Activated naive CD4-positive, alpha-beta T cell treated with anti-CD3 and anti-CD28 coated beads, Interleukin-2, amount 10 ng/mL, durations not matched to agents 7 days and 5 days (primary cell): ENCODE measurements at regions not wholly inside any gene's neighbourhood (a gene's known extent, or its start where the extent isn't known, plus 50 kb on each side); places are given as distances from the start of the nearest gene placed in this dataset.
A peak's percentile ranks its signal among the peaks of the same experiment; 100 is the strongest.

ENCODE experiments used
- CTCF ChIA-PET: fragments of 350-600 bp; sonication (Branson Sonifier 250); formaldehyde crosslinking; loops from one replicate; lab custom pipeline; 2021; ENCODE audit warnings: antibody characterized with exemption; lab: Charles Lee
- DNase-seq: peaks from one replicate; pipeline ENCODE4 v3.0.0-alpha.2; 2020
- H3K27ac Mint-ChIP-seq: one replicate; pipeline ENCODE4 v1.8.0; 2021; ENCODE audit warnings: mild to moderate bottlenecking, moderate library complexity, mixed read lengths
- H3K27me3 Mint-ChIP-seq: one replicate; pipeline ENCODE4 v1.8.0; 2021; ENCODE audit warnings: mild to moderate bottlenecking, mixed read lengths
- H3K36me3 Mint-ChIP-seq: one replicate; pipeline ENCODE4 v1.8.0; 2021; ENCODE audit warnings: mixed read lengths
- H3K4me1 Mint-ChIP-seq: one replicate; pipeline ENCODE4 v1.8.0; 2021; ENCODE audit warnings: mixed read lengths
- H3K4me3 Mint-ChIP-seq: one replicate; pipeline ENCODE4 v1.8.0; 2021; ENCODE audit warnings: mild to moderate bottlenecking, moderate library complexity, mixed read lengths
- H3K9me3 Mint-ChIP-seq: one replicate; pipeline ENCODE4 v1.8.0; 2021; ENCODE audit warnings: mixed read lengths

- Mint-ChIP-seq H3K27ac (no peak overlapping the region), H3K9me3 (no peaks in the 10 kb centered on the region), H3K4me3 (no peak overlapping the region), H3K27me3 (peaks cover 11% of the 10 kb centered on the region), H3K4me1 (no peaks in the 10 kb centered on the region), H3K36me3 (no peaks in the 10 kb centered on the region)
- CTCF ChIA-PET = no interaction called here
- DNase-seq = no peak
Measured at GRCh38 chr1:14100919-14101318, 400.9 kb downstream of the PRDM2 start.

- Mint-ChIP-seq H3K27me3 (peaks cover 5% of the 10 kb centered on the region), H3K27ac (no peak overlapping the region), H3K4me3 (no peak overlapping the region), H3K36me3 (no peaks in the 10 kb centered on the region), H3K4me1 (no peaks in the 10 kb centered on the region), H3K9me3 (no peaks in the 10 kb centered on the region)
- CTCF ChIA-PET = no interaction called here
- DNase-seq = no peak
Measured at GRCh38 chr1:14102180-14102579, 402.2 kb downstream of the PRDM2 start.

GRCh38 chr1:14103878-14104430 lies 404.0 kb downstream of the PRDM2 start:
- no peaks in the 10 kb centered on the region for H3K4me1 Mint-ChIP-seq
- DNase-seq = no peak
- H3K36me3 Mint-ChIP-seq = no peaks in the 10 kb centered on the region
- H3K27me3 Mint-ChIP-seq = no peaks in the 10 kb centered on the region
- H3K9me3 Mint-ChIP-seq = no peaks in the 10 kb centered on the region
- no peak overlapping the region for H3K4me3 Mint-ChIP-seq
- no peak overlapping the region for H3K27ac Mint-ChIP-seq
- CTCF ChIA-PET = no interaction called here

GRCh38 chr1:14106126-14106525 lies 406.1 kb downstream of the PRDM2 start:
- no peaks in the 10 kb centered on the region for H3K9me3 Mint-ChIP-seq
- CTCF ChIA-PET = no interaction called here
- H3K27me3 Mint-ChIP-seq = no peaks in the 10 kb centered on the region
- H3K36me3 Mint-ChIP-seq = no peaks in the 10 kb centered on the region
- H3K27ac Mint-ChIP-seq = no peak overlapping the region
- H3K4me3 Mint-ChIP-seq = no peak overlapping the region
- H3K4me1 Mint-ChIP-seq = no peaks in the 10 kb centered on the region
- no peak for DNase-seq

GRCh38 chr1:14106679-14107313 lies 406.8 kb downstream of the PRDM2 start:
- Mint-ChIP-seq H3K4me1 (no peaks in the 10 kb centered on the region), H3K9me3 (no peaks in the 10 kb centered on the region), H3K36me3 (no peaks in the 10 kb centered on the region), H3K27me3 (no peaks in the 10 kb centered on the region), H3K27ac (no peak overlapping the region), H3K4me3 (no peak overlapping the region)
- CTCF ChIA-PET = interaction anchor here (0.5 kb wide), 1 partner anchor 590 kb away, joined by 5 read pairs; no protein-coding TSS in a partner anchor
- no peak for DNase-seq

- Mint-ChIP-seq H3K9me3 (no peaks in the 10 kb centered on the region), H3K4me3 (no peak overlapping the region), H3K36me3 (no peaks in the 10 kb centered on the region), H3K27ac (no peak overlapping the region), H3K4me1 (peaks cover 3% of the 10 kb centered on the region), H3K27me3 (peaks cover 5% of the 10 kb centered on the region)
- CTCF ChIA-PET = no interaction called here
- DNase-seq = no peak
Measured at GRCh38 chr1:14108356-14109275, 408.6 kb downstream of the PRDM2 start.

GRCh38 chr1:14109276-14109635 lies 409.3 kb downstream of the PRDM2 start:
- no peaks in the 10 kb centered on the region for H3K9me3 Mint-ChIP-seq

GRCh38 chr1:14110040-14110439 lies 410.1 kb downstream of the PRDM2 start:
- no peaks in the 10 kb centered on the region for H3K36me3 Mint-ChIP-seq
- CTCF ChIA-PET = no interaction called here
- no peaks in the 10 kb centered on the region for H3K9me3 Mint-ChIP-seq
- H3K27me3 Mint-ChIP-seq = peaks cover 5% of the 10 kb centered on the region
- H3K4me1 Mint-ChIP-seq = peaks cover 17% of the 10 kb centered on the region
- DNase-seq = no peak
- no peak overlapping the region for H3K4me3 Mint-ChIP-seq
- H3K27ac Mint-ChIP-seq = no peak overlapping the region

More at GRCh38 chr1:14109276-14109635, 409.3 kb downstream of the PRDM2 start:
- H3K4me3 Mint-ChIP-seq = no peak overlapping the region
- CTCF ChIA-PET = no interaction called here
- DNase-seq = no peak
- peaks cover 5% of the 10 kb centered on the region for H3K27me3 Mint-ChIP-seq
- peaks cover 9% of the 10 kb centered on the region for H3K4me1 Mint-ChIP-seq
- no peak overlapping the region for H3K27ac Mint-ChIP-seq
- H3K36me3 Mint-ChIP-seq = no peaks in the 10 kb centered on the region

GRCh38 chr1:14111121-14111520 lies 411.1 kb downstream of the PRDM2 start:
- Mint-ChIP-seq H3K9me3 (no peaks in the 10 kb centered on the region), H3K27me3 (peaks cover 5% of the 10 kb centered on the region), H3K27ac (no peak overlapping the region), H3K4me3 (no peak overlapping the region), H3K36me3 (no peaks in the 10 kb centered on the region), H3K4me1 (peaks cover 18% of the 10 kb centered on the region)
- CTCF ChIA-PET = no interaction called here
- DNase-seq = no peak

GRCh38 chr1:14112613-14113012 lies 412.6 kb downstream of the PRDM2 start:
- Mint-ChIP-seq H3K36me3 (no peaks in the 10 kb centered on the region), H3K4me3 (no peak overlapping the region), H3K9me3 (no peaks in the 10 kb centered on the region), H3K4me1 (peaks cover 18% of the 10 kb centered on the region), H3K27me3 (peaks cover 9% of the 10 kb centered on the region), H3K27ac (no peak overlapping the region)
- CTCF ChIA-PET = no interaction called here
- no peak for DNase-seq

GRCh38 chr1:14113271-14113670 lies 413.3 kb downstream of the PRDM2 start:
- no peaks in the 10 kb centered on the region for H3K36me3 Mint-ChIP-seq
- peaks cover 18% of the 10 kb centered on the region for H3K4me1 Mint-ChIP-seq
- DNase-seq = no peak
- no peaks in the 10 kb centered on the region for H3K9me3 Mint-ChIP-seq
- H3K4me3 Mint-ChIP-seq = no peak overlapping the region
- CTCF ChIA-PET = interaction anchor here (1.1 to 1.4 kb wide), 2 partner anchors 302 to 927 kb away, joined by 3 to 6 read pairs; no protein-coding TSS in a partner anchor
- H3K27ac Mint-ChIP-seq = no peak overlapping the region
- peaks cover 9% of the 10 kb centered on the region for H3K27me3 Mint-ChIP-seq

- CTCF ChIA-PET = interaction anchor here (1.1 to 1.4 kb wide), 2 partner anchors 301 to 926 kb away, joined by 3 to 6 read pairs; no protein-coding TSS in a partner anchor
- Mint-ChIP-seq H3K4me3 (no peak overlapping the region), H3K27ac (no peak overlapping the region), H3K9me3 (no peaks in the 10 kb centered on the region), H3K27me3 (peaks cover 9% of the 10 kb centered on the region), H3K4me1 (peaks cover 18% of the 10 kb centered on the region), H3K36me3 (no peaks in the 10 kb centered on the region)
- peak; percentile 34 for DNase-seq
Measured at GRCh38 chr1:14113841-14114567, 414.0 kb downstream of the PRDM2 start.

GRCh38 chr1:14115976-14116375 lies 416.0 kb downstream of the PRDM2 start:
- peaks cover 9% of the 10 kb centered on the region for H3K27me3 Mint-ChIP-seq

GRCh38 chr1:14117700-14118099 lies 417.7 kb downstream of the PRDM2 start:
- no peaks in the 10 kb centered on the region for H3K36me3 Mint-ChIP-seq
- CTCF ChIA-PET = no interaction called here
- H3K9me3 Mint-ChIP-seq = peaks cover 1% of the 10 kb centered on the region
- H3K4me1 Mint-ChIP-seq = peaks cover 18% of the 10 kb centered on the region
- no peak overlapping the region for H3K4me3 Mint-ChIP-seq
- H3K27ac Mint-ChIP-seq = no peak overlapping the region
- H3K27me3 Mint-ChIP-seq = peaks cover 8% of the 10 kb centered on the region
- no peak for DNase-seq

More at GRCh38 chr1:14115976-14116375, 416.0 kb downstream of the PRDM2 start:
- H3K4me3 Mint-ChIP-seq = no peak overlapping the region
- H3K27ac Mint-ChIP-seq = no peak overlapping the region
- no peak for DNase-seq
- peaks cover 18% of the 10 kb centered on the region for H3K4me1 Mint-ChIP-seq
- no peaks in the 10 kb centered on the region for H3K36me3 Mint-ChIP-seq
- CTCF ChIA-PET = no interaction called here
- H3K9me3 Mint-ChIP-seq = peaks cover 1% of the 10 kb centered on the region
